ENCODE measurements at regions not wholly inside any gene's neighbourhood (a gene's known extent, or its start where the extent isn't known, plus 50 kb on each side); places are given as distances from the start of the nearest gene placed in this dataset.
"Not testable (repeated sequence)": the region's sequence is repeated elsewhere in the genome, so short reads cannot be mapped to it uniquely, and the experiment has no call there.

- Histone ChIP-seq H3K27ac (ENCODE audit: low read length) (no peak overlapping the region), H3K36me3 (ENCODE audit: low read depth, low read length) (no peaks in the 10 kb centered on the region), H3K27me3 (ENCODE audit: low read length) (no peaks in the 10 kb centered on the region), H3K9me2 (replicated peaks; ENCODE audit: low read length) (no peaks in the 10 kb centered on the region), H3K4me2 (ENCODE audit: low read length) (no peak overlapping the region), H3K4me1 (ENCODE audit: insufficient read depth, low read length) (no peaks in the 10 kb centered on the region), H3K9me3 (ENCODE audit: low read length) (no peaks in the 10 kb centered on the region), H3F3A (ENCODE audit: low read length, unreplicated experiment) (no peaks in the 10 kb centered on the region), H3K4me3 (ENCODE audit: low read length) (no peak overlapping the region), H3K79me2 (ENCODE audit: low read length) (no peaks in the 10 kb centered on the region), H4K20me1 (ENCODE audit: low read length) (no peaks in the 10 kb centered on the region), H3K9ac (ENCODE audit: low read length) (no peak overlapping the region), H2AFZ (ENCODE audit: low read length) (no peak overlapping the region)
- ChIA-PET POLR2A (ENCODE audit: unreplicated experiment) (no interaction called here), CTCF (no interaction called here)
- intact Hi-C loops (cut with micrococcal nuclease) = no loop called here
- BruUV-seq (replicated peaks) = no TSS peak
- DNase-seq (no peak), ATAC-seq (no peak)
- no peak for TF ChIP-seq EZH2 (IDR thresholded peaks at IDR 0.05; ENCODE audit: low read length, unreplicated experiment)
- no peak for TF ChIP-seq CTCF (conservative IDR thresholded peaks at IDR 0.05; ENCODE audit: low read depth, low read length)
- no peak for TF ChIP-seq EZH2phosphoT487 (IDR thresholded peaks at IDR 0.05; ENCODE audit: borderline replicate concordance, low read length)
Measured at GRCh38 chr3:82461049-82461889, 699.8 kb upstream of the GBE1 start.

DNA sequence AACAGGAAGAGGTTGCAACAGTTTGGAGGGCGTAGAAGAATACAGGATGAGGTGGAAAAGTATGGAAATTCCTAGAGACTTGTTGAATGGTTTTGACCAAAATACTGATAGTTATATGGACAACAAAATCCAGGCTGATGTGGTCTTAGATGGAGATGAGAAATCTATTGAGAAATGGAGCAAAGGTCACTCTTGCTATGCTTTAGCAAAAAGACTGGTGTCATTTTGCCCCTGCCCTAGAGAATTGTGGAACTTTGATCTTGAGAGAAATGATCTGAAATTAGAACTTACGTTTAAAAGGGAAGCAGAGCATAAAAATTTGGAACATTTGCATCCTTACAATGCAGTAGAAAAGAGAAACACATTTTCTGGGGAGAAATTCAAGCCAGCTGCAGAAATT lies 686.9 kb upstream of the GBE1 start:
- no peak for DNase-seq
- Histone ChIP-seq H3K9me3 (ENCODE audit: low read length) (no peaks in the 10 kb centered on the region), H2AFZ (ENCODE audit: low read length) (no peak overlapping the region), H3K4me3 (ENCODE audit: low read length) (no peak overlapping the region), H3K4me1 (ENCODE audit: insufficient read depth, low read length) (no peaks in the 10 kb centered on the region), H3K79me2 (ENCODE audit: low read length) (no peaks in the 10 kb centered on the region), H3K4me2 (ENCODE audit: low read length) (no peak overlapping the region), H3K27ac (ENCODE audit: low read length) (no peak overlapping the region), H3K9ac (ENCODE audit: low read length) (no peak overlapping the region), H3K9me2 (replicated peaks; ENCODE audit: low read length) (no peaks in the 10 kb centered on the region), H4K20me1 (ENCODE audit: low read length) (no peaks in the 10 kb centered on the region), H3K36me3 (ENCODE audit: low read depth, low read length) (no peaks in the 10 kb centered on the region), H3F3A (ENCODE audit: low read length, unreplicated experiment) (no peaks in the 10 kb centered on the region), H3K27me3 (ENCODE audit: low read length) (no peaks in the 10 kb centered on the region)
- intact Hi-C loops (cut with micrococcal nuclease) = no loop called here
- no peak for TF ChIP-seq CTCF (conservative IDR thresholded peaks at IDR 0.05; ENCODE audit: low read depth, low read length)
- TF ChIP-seq EZH2phosphoT487 (IDR thresholded peaks at IDR 0.05; ENCODE audit: borderline replicate concordance, low read length) = no peak
- no peak for TF ChIP-seq EZH2 (IDR thresholded peaks at IDR 0.05; ENCODE audit: low read length, unreplicated experiment)
- ATAC-seq = no peak
- BruUV-seq (replicated peaks) = no TSS peak
- CTCF ChIA-PET = no interaction called here
- POLR2A ChIA-PET (ENCODE audit: unreplicated experiment) = no interaction called here

- H3K27ac ChIP-seq (ENCODE audit: low read length); BruUV-seq (replicated peaks); H3K4me3 ChIP-seq (ENCODE audit: low read length); H3K4me1 ChIP-seq (ENCODE audit: insufficient read depth, low read length); H3F3A ChIP-seq (ENCODE audit: low read length, unreplicated experiment); DNase-seq; H3K9me3 ChIP-seq (ENCODE audit: low read length); ATAC-seq; H3K79me2 ChIP-seq (ENCODE audit: low read length); H2AFZ ChIP-seq (ENCODE audit: low read length); H3K36me3 ChIP-seq (ENCODE audit: low read depth, low read length); intact Hi-C loops (cut with micrococcal nuclease); H3K4me2 ChIP-seq (ENCODE audit: low read length); H3K9me2 ChIP-seq (replicated peaks; ENCODE audit: low read length); H3K9ac ChIP-seq (ENCODE audit: low read length); H3K27me3 ChIP-seq (ENCODE audit: low read length); CTCF ChIA-PET; POLR2A ChIA-PET (ENCODE audit: unreplicated experiment); H4K20me1 ChIP-seq (ENCODE audit: low read length): not testable (repeated sequence)
Measured at GRCh38 chr3:82428821-82429220, 667.4 kb upstream of the GBE1 start.

All from PC-3 (cell line).